C4-2B (cell line): ENCODE measurements at regions not wholly inside any gene's neighbourhood (a gene's known extent, or its start where the extent isn't known, plus 50 kb on each side); places are given as distances from the start of the nearest gene placed in this dataset.

Source experiments
- CTCF ChIP-seq: fragments of 450-650 bp; conservative IDR thresholded peaks from 2 replicates; pipeline ENCODE4 v1.5.1; 2017; ENCODE audit warnings: mild to moderate bottlenecking
- ZFX ChIP-seq: fragments of 450-650 bp; IDR thresholded peaks from 2 replicates; pipeline ENCODE4 v1.6.1; 2017

DNA sequence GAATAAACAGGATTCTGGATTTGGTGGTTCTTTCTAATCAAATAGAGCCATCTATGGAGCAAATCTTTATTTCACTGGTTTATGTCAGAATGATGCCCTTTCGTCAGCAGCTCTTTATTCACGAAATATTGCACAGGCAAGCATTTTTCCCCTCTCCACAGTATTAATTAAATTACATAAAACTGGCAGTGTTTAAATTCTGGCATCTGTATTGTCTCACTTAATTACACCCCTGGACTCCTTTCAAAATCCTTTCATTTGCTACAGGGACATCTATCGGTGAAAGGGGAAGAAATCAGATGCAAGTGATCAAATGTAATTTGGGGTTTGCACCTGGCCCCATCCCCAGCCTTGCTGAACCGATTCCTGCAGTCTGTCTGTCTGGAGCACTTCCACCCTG lies 801.9 kb downstream of the QKI start:
- no peak; the same call in none of the 2 replicates for TF ChIP-seq CTCF
- TF ChIP-seq ZFX = no peak
